T-cell (primary cell): ENCODE measurements at regions not wholly inside any gene's neighbourhood (a gene's known extent, or its start where the extent isn't known, plus 50 kb on each side); places are given as distances from the start of the nearest gene placed in this dataset.

Experiments
- ATAC-seq, 4 experiments: fragments of 200-7000 bp in 3 of 4; fragments of 150-1000 bp in 1 of 4; cut with Tn5 transposase; replicated peaks in 1 of 4; 1 replicate in 3 of 4; 2 replicates in 1 of 4; pipeline ENCODE4 v1.10.0; 2021; ENCODE audit warnings: moderate library complexity in 3 of 4, mild to moderate bottlenecking in 2 of 4, moderate number of reproducible peaks in 1 of 4
- CTCF ChIA-PET, 2 donors: fragments of 300-600 bp; sonication (Branson Sonifier 250); formaldehyde crosslinking; loops; one replicate each; lab custom pipeline; 2022; ENCODE audit warnings: antibody characterized with exemption in 2 of 2; lab: Charles Lee
- POLR2A ChIA-PET, 2 donors: fragments of 300-600 bp; sonication (Branson Sonifier 250); formaldehyde crosslinking; loops; one replicate each; lab custom pipeline; 2022; ENCODE audit warnings: antibody characterized with exemption in 2 of 2; lab: Charles Lee
- DNase-seq, 35 experiments: peaks; one replicate each; pipeline versions ENCODE4 v3.0.0 to v3.0.0-alpha.2; 2013 to 2023
- H3K27ac ChIP-seq: one replicate; pipeline ENCODE4 v1.5.1; 2013; ENCODE audit warnings: low read length
- H3K27me3 ChIP-seq, 2 experiments: replicated peaks in 1 of 2; 1 replicate in 1 of 2; 2 replicates in 1 of 2; pipeline versions ENCODE4 v1.6.1 to v1.7.0; 2013; ENCODE audit warnings: low read length in 1 of 2, mixed read lengths in 1 of 2; ENCODE audit not compliant: control insufficient read depth in 2 of 2, insufficient read depth in 2 of 2; ENCODE audit errors: extremely low read depth in 1 of 2
- H3K36me3 ChIP-seq, 2 donors: 1 replicate in 1 of 2; 2 replicates in 1 of 2; pipeline versions ENCODE4 v1.6.1 to v1.7.0; 2013; ENCODE audit warnings: low read length in 1 of 2; ENCODE audit not compliant: control insufficient read depth in 2 of 2, insufficient read depth in 1 of 2; ENCODE audit errors: extremely low read depth in 1 of 2
- H3K4me1 ChIP-seq, 2 experiments: 1 replicate in 1 of 2; 2 replicates in 1 of 2; pipeline versions ENCODE4 v1.6.1 to v1.7.0; 2013; ENCODE audit warnings: low read length in 2 of 2, mixed read lengths in 1 of 2; ENCODE audit not compliant: insufficient read depth in 2 of 2, control insufficient read depth in 1 of 2; ENCODE audit errors: extremely low read depth in 1 of 2
- H3K4me3 ChIP-seq, 2 donors: 1 replicate in 1 of 2; 2 replicates in 1 of 2; pipeline versions ENCODE4 v1.5.1 to v1.7.0; 2013; ENCODE audit warnings: mild to moderate bottlenecking in 2 of 2, low read length in 1 of 2, moderate library complexity in 1 of 2; ENCODE audit not compliant: control insufficient read depth in 1 of 2; ENCODE audit errors: extremely low read depth in 1 of 2
- H3K9me3 ChIP-seq: 2 replicates; pipeline ENCODE4 v1.7.0; 2013
- H3K27ac Mint-ChIP-seq, 2 donors: one replicate each; pipeline ENCODE4 v1.8.0; 2020 to 2021; ENCODE audit warnings: mild to moderate bottlenecking in 2 of 2, mixed read lengths in 2 of 2
- H3K27me3 Mint-ChIP-seq, 2 donors: one replicate each; pipeline ENCODE4 v1.8.0; 2021 to 2022; ENCODE audit warnings: mixed read lengths in 2 of 2
- H3K36me3 Mint-ChIP-seq: one replicate; pipeline ENCODE4 v1.8.0; 2021; ENCODE audit warnings: mixed read lengths
- H3K4me1 Mint-ChIP-seq, 3 donors: one replicate each; pipeline ENCODE4 v1.8.0; 2020 to 2022; ENCODE audit warnings: mixed read lengths in 3 of 3, mild to moderate bottlenecking in 1 of 3
- H3K4me3 Mint-ChIP-seq, 3 donors: one replicate each; pipeline ENCODE4 v1.8.0; 2020 to 2022; ENCODE audit warnings: mild to moderate bottlenecking in 3 of 3, mixed read lengths in 3 of 3, moderate library complexity in 3 of 3
- H3K9me3 Mint-ChIP-seq, 3 donors: one replicate each; pipeline ENCODE4 v1.8.0; 2020 to 2022; ENCODE audit warnings: mixed read lengths in 3 of 3
- WGBS: methylation state at CpG from one replicate; pipeline ENCODE4 v1.1.5; 2013; ENCODE audit warnings: missing lambda C conversion rate; ENCODE audit not compliant: insufficient coverage; 5-methylcytosine and 5-hydroxymethylcytosine counted together

GRCh38 chr10:111347386-111348013 lies 270.7 kb downstream of the ADRA2A start:
- CTCF ChIA-PET: no interaction called here
- peaks cover 13 to 31% of the 10 kb centered on the region in 2 donors for H3K27me3 Mint-ChIP-seq

GRCh38 chr10:111348076-111348475 lies 271.2 kb downstream of the ADRA2A start:
- H3K27ac Mint-ChIP-seq: no peak overlapping the region
- POLR2A ChIA-PET: no interaction called here
- no peak overlapping the region for H3K4me3 Mint-ChIP-seq
- no peak overlapping the region for H3K4me3 ChIP-seq
- no peaks in the 10 kb centered on the region for H3K36me3 ChIP-seq
- no peaks in the 10 kb centered on the region for H3K4me1 Mint-ChIP-seq
- DNase-seq (no peak), ATAC-seq (no peak)
- peaks cover 14 to 34% of the 10 kb centered on the region in 2 donors for H3K27me3 Mint-ChIP-seq
- no peaks in the 10 kb centered on the region for H3K4me1 ChIP-seq
- no peak overlapping the region for H3K27ac ChIP-seq
- H3K36me3 Mint-ChIP-seq: no peaks in the 10 kb centered on the region
- no peaks in the 10 kb centered on the region for H3K9me3 Mint-ChIP-seq
- CTCF ChIA-PET: no interaction called here
- H3K27me3 ChIP-seq: no peaks in the 10 kb centered on the region
- WGBS: 73% methylated on average over 3 of the region's 4 CpGs
- no peaks in the 10 kb centered on the region for H3K9me3 ChIP-seq

More at GRCh38 chr10:111347386-111348013, 270.7 kb downstream of the ADRA2A start:
- H3K27ac Mint-ChIP-seq: no peak overlapping the region
- H3K9me3 ChIP-seq: no peaks in the 10 kb centered on the region
- WGBS: 42% methylated on average over 2 of the region's 6 CpGs
- ATAC-seq: no peak
- H3K36me3 Mint-ChIP-seq: no peaks in the 10 kb centered on the region
- POLR2A ChIA-PET: no interaction called here
- H3K27ac ChIP-seq: no peak overlapping the region
- no peaks in the 10 kb centered on the region for H3K4me1 ChIP-seq
- H3K9me3 Mint-ChIP-seq: peaks cover 0 to 2% (median 0%) of the 10 kb centered on the region in 3 donors
- no peak overlapping the region for H3K4me3 ChIP-seq
- H3K4me3 Mint-ChIP-seq: no peak overlapping the region
- no peaks in the 10 kb centered on the region for H3K4me1 Mint-ChIP-seq
- H3K27me3 ChIP-seq: no peaks in the 10 kb centered on the region
- DNase-seq: no peak
- H3K36me3 ChIP-seq: no peaks in the 10 kb centered on the region

- Mint-ChIP-seq H3K27ac (no peak overlapping the region), H3K4me1 (no peaks in the 10 kb centered on the region), H3K36me3 (no peaks in the 10 kb centered on the region), H3K4me3 (no peak overlapping the region), H3K27me3 (peaks cover 16 to 38% of the 10 kb centered on the region in 2 donors), H3K9me3 (no peaks in the 10 kb centered on the region)
- Histone ChIP-seq H3K36me3 (no peaks in the 10 kb centered on the region), H3K4me3 (no peak overlapping the region), H3K27ac (no peak overlapping the region), H3K9me3 (no peaks in the 10 kb centered on the region), H3K4me1 (no peaks in the 10 kb centered on the region), H3K27me3 (peaks cover 0 to 3% of the 10 kb centered on the region in 2 experiments)
- ATAC-seq: no peak
- no CpG with 5 or more reads among the region's 1 CpG for WGBS
- CTCF ChIA-PET: no interaction called here
- POLR2A ChIA-PET: no interaction called here
- DNase-seq: no peak
These were observed 278.0 kb downstream of the ADRA2A start for GRCh38 chr10:111354859-111355258.

GRCh38 chr10:111356571-111356970 lies 279.7 kb downstream of the ADRA2A start:
- DNase-seq (no peak), ATAC-seq (no peak)
- Mint-ChIP-seq H3K4me3 (no peak overlapping the region), H3K9me3 (no peaks in the 10 kb centered on the region), H3K36me3 (no peaks in the 10 kb centered on the region), H3K27ac (no peak overlapping the region), H3K27me3 (peaks cover 18 to 39% of the 10 kb centered on the region in 2 donors), H3K4me1 (no peaks in the 10 kb centered on the region)
- CTCF ChIA-PET: interaction anchor here in 1 of 2 donors (1.0 kb wide), 1 partner anchor 16 kb away, joined by 4 read pairs; no protein-coding TSS in a partner anchor
- POLR2A ChIA-PET: no interaction called here
- H3K36me3 ChIP-seq: no peaks in the 10 kb centered on the region
- no peaks in the 10 kb centered on the region for H3K9me3 ChIP-seq
- no peak overlapping the region for H3K4me3 ChIP-seq
- no peak overlapping the region for H3K27ac ChIP-seq
- no peaks in the 10 kb centered on the region for H3K4me1 ChIP-seq
- no CpG with 5 or more reads among the region's 3 CpGs for WGBS
- peaks cover 0 to 3% of the 10 kb centered on the region in 2 experiments for H3K27me3 ChIP-seq

- ChIA-PET POLR2A (no interaction called here), CTCF (no interaction called here)
- H3K27me3 ChIP-seq: peaks cover 2 to 3% of the 10 kb centered on the region in 2 experiments
- H3K4me3 ChIP-seq: no peak overlapping the region
- Mint-ChIP-seq H3K36me3 (no peaks in the 10 kb centered on the region), H3K4me1 (no peaks in the 10 kb centered on the region), H3K4me3 (no peak overlapping the region), H3K27me3 (peaks cover 15 to 35% of the 10 kb centered on the region in 2 donors), H3K27ac (no peak overlapping the region), H3K9me3 (no peaks in the 10 kb centered on the region)
- no CpG with 5 or more reads among the region's 1 CpG for WGBS
- no peaks in the 10 kb centered on the region for H3K36me3 ChIP-seq
- no peak for DNase-seq
- H3K9me3 ChIP-seq: no peaks in the 10 kb centered on the region
- H3K27ac ChIP-seq: no peak overlapping the region
- H3K4me1 ChIP-seq: no peaks in the 10 kb centered on the region
- ATAC-seq: no peak
These were observed 281.0 kb downstream of the ADRA2A start for GRCh38 chr10:111357859-111358258.

- Histone ChIP-seq H3K27me3 (peaks cover 2% of the 10 kb centered on the region in 2 experiments), H3K9me3 (no peaks in the 10 kb centered on the region), H3K27ac (no peak overlapping the region), H3K4me1 (no peaks in the 10 kb centered on the region), H3K36me3 (no peaks in the 10 kb centered on the region), H3K4me3 (no peak overlapping the region)
- Mint-ChIP-seq H3K27ac (no peak overlapping the region), H3K36me3 (no peaks in the 10 kb centered on the region), H3K4me3 (no peak overlapping the region), H3K27me3 (peaks cover 14 to 41% of the 10 kb centered on the region in 2 donors), H3K9me3 (no peaks in the 10 kb centered on the region), H3K4me1 (no peaks in the 10 kb centered on the region)
- whole genome bisulfite sequencing: 0% methylated on average over 2 of the region's 5 CpGs
- ChIA-PET CTCF (no interaction called here), POLR2A (no interaction called here)
- ATAC-seq: peak in 3 of 4 experiments; percentile 26 to 59 (median 47)
- DNase-seq: peak in 4 of 35 experiments; percentile 1 to 25 (median 3)
These were observed 283.6 kb downstream of the ADRA2A start for GRCh38 chr10:111360260-111360925.
